Stimulated activated CD4-positive, alpha-beta T cell treated with anti-CD3 and anti-CD28 coated beads, Interleukin-2, amount 100 ng/mL, for 24 hours (primary cell): ENCODE measurements at regions not wholly inside any gene's neighbourhood (a gene's known extent, or its start where the extent isn't known, plus 50 kb on each side); places are given as distances from the start of the nearest gene placed in this dataset.
"Not testable (repeated sequence)": the region's sequence is repeated elsewhere in the genome, so short reads cannot be mapped to it uniquely, and the experiment has no call there.

Experiments used
- DNase-seq, 2 donors: peaks; one replicate each; pipeline ENCODE4 v3.0.0-alpha.2; 2020

GRCh38 chr7:81162771-81163525, 244.1 kb upstream of the SEMA3C start:
- no peak for DNase-seq

DNA sequence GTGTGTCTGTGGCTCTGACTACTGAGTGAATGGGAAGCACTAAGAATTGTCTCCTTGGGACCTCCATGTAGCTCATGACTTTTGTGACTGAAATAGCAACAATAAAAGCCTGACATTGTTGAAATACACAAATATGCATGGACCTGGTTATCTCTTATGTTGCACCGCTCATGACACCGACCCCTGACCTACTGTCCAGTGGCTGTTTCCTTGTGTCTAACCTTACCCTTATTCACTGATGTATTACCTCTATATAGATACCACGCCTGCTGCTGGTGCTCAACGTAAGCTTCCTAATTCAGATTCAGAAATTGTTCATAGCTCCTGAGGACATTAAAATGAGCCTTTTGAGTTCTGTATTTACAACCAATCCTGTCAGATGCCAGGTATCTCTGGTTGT, 243.4 kb upstream of the SEMA3C start:
- no peak for DNase-seq

DNA sequence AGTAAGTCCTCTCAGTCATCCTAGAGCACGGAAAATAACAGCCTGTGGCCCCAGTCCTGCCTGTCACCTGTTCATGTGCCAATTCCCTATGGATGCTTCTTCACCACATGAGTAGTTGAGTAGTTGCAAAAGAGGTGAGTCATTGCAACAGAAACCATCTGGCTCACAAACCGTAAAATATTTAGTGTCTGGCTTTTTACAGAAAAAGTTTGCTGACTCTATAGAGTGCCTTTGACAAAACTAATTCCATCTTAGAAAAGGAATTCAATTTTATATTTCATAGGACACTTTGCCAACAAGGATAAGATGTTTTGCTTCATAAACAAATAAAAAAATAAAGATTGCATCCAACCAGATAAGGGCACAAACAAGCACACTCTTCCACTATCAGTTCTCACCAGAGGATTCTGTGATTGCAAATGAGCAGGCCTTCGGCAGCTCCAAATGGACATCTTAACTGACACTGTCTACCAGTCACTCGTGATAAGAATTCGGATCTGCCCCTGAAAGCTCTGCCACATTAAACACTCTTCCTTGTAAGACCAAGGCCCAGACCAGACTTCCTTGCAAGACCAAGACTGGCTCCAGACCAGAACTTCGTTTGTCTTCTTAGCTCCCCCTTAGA, 242.7 kb upstream of the SEMA3C start:
- DNase-seq: no peak

DNA sequence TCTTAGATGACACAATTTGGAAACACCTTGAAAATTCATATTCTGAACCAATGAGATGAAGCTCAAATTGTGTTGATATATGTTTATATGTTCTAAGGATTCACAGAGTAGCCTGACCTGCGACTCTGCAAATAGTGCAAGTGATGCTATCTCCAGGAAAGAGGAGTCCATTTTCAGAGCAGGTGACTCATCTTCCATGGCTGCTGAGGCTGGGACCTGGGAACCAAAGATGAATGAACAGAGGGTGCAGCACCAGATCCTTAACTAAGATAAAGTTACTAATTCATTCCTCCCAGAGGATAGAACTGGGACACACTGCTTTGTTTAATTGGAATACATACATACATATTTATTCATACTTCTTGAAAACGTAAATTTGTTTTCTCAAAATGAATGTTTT, 240.6 kb upstream of the SEMA3C start:
- no peak for DNase-seq

GRCh38 chr7:81158189-81158588, 239.3 kb upstream of the SEMA3C start:
- no peak for DNase-seq

GRCh38 chr7:81155654-81156373, 237.0 kb upstream of the SEMA3C start:
- no peak for DNase-seq

DNA sequence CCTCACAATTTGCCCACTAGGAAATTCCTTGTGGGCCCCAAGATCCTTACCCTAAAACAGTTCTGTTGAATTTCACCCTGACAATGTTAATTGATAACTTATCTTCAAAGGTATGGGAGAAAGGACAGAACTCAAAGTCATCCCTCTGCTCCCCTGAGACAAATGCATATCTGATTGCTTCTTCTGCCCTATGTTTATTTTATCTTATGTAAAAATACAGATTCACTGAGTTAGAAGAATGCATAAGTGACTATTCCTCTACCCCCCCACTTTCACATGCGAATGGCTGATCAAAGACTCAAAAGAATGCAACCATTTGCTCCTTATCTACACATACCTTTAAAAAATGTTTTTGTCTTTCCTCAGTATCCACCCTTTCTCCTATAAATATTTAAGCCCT, 235.7 kb upstream of the SEMA3C start:
- no peak for DNase-seq

DNA sequence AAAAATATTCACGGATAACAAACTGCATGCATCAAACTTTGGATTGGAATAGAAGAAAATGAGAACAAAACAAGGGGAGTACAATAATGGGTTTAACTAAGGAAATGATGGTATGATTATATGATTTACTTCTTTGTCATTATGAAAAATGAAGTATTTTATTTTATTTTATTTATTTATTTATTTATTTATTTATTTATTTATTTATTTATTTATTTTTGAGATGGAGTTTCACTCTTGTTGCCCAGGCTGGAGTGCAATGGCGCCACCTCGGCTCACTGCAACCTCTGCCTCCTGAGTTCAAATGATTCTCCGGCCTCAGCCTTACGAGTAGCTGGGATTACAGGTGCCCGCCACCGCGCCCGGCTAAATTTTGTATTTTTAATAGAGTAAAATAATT, 234.1 kb upstream of the SEMA3C start:
- DNase-seq: not testable (repeated sequence)

DNA sequence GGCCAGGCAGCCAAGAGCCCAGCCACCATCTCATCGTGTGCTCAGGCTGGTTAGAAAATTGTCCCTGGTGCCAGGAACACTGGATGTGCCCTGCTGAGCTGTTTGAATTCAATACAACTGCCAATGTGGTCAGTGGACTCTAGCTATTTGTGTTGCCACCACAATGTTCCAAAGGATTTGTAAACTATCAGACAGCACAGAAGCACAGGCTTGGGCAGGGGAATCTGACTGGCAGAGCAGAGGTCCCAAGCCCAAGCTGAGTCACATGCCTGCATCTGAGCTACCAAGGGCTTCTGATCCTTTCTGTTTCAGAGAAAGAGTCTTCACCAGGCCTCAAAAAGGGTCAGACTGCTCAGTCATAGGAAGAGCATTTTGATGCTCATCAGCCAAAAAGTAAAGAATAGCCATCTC, 232.1 kb upstream of the SEMA3C start:
- no peak for DNase-seq

DNA sequence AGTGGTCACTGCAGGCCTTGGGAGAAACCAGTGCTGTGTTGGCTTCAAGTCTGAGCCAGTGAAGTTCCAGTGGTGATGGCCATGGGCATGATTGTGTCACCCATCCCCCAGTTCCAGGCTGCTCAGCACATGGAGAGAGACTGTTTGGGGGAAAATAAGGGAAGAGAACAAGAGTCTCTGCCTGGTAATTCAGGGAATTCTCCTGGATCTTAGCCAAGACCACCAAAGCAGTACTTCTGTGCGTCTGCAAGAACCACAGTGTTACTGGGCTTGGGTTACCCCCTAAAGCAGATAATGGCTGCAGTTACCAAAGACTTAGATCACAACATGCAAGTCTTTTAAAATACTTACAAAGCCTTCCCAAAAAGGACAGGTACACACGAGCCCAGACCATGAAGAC, 225.0 kb upstream of the SEMA3C start:
- DNase-seq: no peak

DNA sequence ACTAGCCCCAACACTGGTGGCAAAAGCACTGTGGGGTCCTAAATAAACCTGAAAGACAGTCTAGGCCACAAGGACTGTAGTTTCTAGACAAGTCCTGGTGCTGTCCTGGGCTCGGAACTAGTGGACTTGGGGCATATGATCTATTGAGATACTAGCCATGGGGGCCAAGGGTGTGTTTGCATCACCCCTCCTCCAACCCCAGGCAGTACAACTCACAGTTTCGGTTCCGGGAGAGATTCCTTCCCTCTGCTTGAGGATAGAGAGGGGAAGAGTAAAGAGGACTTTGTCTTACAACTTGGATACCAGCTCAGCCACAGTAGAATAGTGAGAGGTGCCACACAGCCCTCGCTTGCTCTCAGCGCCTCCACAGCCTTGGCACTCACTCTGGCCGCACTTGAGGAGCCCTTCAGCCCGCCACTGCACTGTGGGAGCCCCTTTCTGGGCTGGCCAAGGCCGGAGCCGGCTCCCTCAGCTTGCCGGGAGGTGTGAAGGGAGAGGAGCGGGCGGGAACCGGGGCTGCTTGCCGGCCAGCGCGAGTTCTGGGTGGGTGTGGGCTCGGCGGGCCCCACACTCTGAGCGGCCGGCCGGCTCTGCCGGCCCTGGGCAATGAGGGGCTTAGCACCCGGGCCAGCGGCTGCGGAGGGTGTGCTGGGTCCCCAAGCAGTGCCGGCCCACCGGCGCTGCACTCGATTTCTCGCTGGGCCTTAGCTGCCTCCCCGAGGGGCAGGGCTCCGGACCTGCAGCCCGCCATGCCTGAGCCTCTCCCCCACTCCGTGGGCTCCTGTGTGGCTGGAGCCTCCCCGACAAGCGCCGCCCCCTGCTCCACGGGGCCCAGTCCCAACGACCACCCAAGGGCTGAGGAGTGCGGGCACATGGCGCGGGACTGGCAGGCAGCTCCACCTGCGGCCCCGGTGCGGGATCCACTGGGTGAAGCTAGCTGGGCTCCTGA, 222.7 kb upstream of the SEMA3C start:
- not testable (repeated sequence) for DNase-seq

DNA sequence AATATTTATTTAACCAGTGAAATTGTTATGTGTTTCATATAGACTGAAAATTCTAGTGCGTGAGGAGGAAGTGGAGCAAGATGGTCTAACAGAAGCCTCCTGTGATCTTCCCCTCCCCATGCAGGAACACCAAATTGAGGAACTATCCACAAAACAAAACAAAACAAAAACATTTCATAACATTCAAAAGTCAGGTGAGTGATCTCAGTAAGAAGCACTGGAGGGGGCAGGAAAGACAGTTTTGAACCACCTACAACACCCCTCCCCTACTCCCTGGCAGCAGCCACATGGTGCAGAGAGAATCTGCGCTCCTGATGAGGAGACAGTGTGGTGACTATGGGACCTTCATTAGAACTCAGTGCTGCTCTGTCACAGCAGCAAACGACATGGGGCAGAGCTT, 221.9 kb upstream of the SEMA3C start:
- DNase-seq: no peak

DNA sequence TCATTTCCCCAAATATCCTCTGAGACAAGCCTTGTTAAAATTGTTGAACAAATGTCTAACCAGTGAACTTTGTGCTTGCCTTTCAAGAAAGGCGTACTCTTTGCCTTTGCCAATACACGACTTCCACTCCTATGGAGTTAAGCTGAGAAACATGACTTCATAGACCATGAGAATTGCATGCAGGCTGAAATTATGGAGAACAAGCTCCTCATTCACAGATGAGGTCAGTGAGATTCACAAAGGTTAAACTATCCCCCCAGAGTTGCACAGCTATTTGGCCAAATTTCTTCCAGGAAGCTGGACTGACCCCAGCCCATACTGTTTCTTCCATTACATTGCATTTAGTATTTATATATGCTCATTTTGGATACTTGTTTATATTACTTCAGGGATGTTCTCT, 221.4 kb upstream of the SEMA3C start:
- DNase-seq: no peak

DNA sequence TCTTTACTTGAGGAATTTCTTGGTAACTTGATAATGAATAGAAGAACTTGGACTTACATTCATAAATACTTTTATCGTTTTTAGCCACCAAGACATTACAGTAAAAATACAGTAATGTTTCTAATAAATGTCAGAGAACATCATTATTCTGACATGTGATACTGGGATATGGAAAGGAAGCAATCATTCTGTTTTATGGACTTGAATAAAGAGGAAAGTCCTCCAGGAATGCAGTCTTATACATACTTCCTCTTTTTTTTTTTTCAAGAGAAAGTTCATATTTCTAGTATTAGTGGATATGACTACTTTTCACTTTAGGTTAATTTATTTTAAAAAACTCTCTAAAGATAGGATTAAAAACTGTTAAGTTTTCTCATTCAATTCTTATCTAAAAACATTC, 220.0 kb upstream of the SEMA3C start:
- DNase-seq: no peak

GRCh38 chr7:81135324-81135723, 216.5 kb upstream of the SEMA3C start:
- no peak for DNase-seq

DNA sequence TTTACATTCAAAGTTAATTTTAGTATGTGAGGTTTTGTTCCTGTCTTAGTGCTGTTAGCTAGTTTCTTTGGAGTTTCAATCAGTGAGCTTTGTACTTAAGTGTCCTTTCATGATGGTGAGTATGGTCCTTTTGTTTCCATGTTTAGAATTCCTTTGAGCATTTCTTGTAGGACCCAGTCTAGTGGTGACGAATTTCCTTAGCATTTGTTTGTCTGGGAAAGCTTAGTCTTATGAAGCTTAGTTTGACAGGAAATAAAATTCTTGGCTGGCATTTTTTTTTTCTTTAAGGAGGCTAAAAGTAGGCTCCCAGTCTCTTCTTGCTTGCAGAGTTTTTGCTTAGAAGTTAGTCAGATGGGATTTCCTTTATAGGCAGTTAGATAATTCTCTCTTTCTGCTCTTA, 209.2 kb upstream of the SEMA3C start:
- no peak for DNase-seq

DNA sequence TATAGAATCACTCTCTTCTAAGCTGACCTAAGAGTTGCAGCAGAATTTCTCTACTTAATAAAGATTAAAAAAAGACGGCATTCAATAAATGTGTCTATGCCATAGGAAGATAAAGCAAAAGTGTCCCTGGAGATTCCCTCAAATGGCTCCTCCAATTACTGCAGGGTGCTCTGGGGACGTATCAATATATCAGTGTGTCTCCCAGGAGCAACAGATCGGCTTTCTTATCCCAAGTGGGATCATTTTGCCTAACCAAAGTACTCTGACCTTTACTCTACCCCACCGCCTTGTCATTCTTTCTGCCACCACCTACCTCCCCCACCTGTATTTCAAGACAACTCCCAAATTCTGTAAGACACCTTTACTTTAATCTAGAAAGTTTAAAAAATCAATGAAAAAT, 202.0 kb upstream of the SEMA3C start:
- no peak for DNase-seq

- no peak for DNase-seq
Observed at GRCh38 chr7:81120111-81120510, 201.3 kb upstream of the SEMA3C start.

DNA sequence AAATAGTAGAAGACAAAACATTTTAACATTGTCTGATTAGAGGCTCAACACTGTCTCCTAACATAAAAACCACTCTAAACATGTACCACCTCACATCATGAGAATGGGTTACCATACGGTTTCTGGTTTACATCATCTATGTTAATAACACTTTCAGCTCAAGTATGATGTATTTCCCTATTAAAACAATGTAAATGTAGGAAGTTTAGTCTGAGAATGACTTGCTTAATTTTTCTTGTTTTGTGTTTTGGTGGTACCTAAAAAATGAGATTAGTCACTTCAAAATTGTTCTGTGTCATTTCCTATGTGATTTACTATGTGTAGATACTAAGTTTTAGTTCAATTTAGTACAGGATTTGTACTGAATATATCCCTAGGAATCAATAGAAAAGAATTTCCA, 195.8 kb upstream of the SEMA3C start:
- DNase-seq: no peak

GRCh38 chr7:81112731-81113130, 193.9 kb upstream of the SEMA3C start:
- no peak for DNase-seq

DNA sequence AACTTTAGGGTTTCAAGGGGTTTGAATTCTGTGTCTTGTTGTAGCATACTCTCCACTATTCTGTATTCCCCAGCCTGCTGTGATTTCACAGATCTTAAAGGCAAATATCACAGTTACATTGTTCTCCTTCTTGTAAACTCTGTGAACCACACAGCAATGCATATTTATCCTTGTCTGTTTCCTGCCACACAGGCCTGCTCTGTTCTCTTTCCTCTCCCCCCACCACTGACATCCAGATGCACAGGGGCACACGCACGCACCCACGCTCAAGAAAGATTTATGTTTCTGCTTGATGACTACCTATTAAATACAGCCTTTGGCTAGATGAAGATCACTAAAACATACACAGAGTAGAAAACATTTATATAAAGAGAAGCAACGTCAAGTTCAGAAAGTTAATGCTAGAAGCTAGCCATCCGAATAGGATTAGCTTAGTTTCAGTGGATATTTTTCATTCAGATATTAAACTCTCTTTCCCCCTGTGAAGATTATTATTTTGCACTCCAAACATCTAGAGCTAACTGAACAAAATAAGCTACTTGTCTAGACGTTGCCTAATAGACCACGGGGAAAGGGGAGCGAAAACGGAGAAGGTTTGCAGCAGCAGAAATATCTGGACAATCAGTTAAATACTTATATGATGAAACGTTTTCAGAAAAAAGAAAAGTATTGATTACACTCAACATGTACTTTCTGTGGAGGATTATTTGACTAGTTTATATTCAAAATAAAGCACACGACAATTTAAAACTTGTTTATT, 193.1 kb upstream of the SEMA3C start:
- no peak for DNase-seq

GRCh38 chr7:81111358-81111757, 192.5 kb upstream of the SEMA3C start:
- DNase-seq: no peak
